ENCODE measurements at regions not wholly inside any gene's neighbourhood (a gene's known extent, or its start where the extent isn't known, plus 50 kb on each side); places are given as distances from the start of the nearest gene placed in this dataset.

- TF ChIP-seq POLR2AphosphoS5 (IDR thresholded peaks at IDR 0.05; ENCODE audit: low read depth, low read length) (no peak), POLR2A (IDR thresholded peaks at IDR 0.05; ENCODE audit: low read depth, low read length) (no peak)
These were observed 245.7 kb downstream of the COL4A1 start for GRCh38 chr13:110061270-110061669.

Measured in GM12892 (cell line).